T-helper 17 cell (primary cell): ENCODE measurements at regions not wholly inside any gene's neighbourhood (a gene's known extent, or its start where the extent isn't known, plus 50 kb on each side); places are given as distances from the start of the nearest gene placed in this dataset.

Experiments used
- ATAC-seq: fragments of 150-1000 bp; cut with Tn5 transposase; 2 replicates; pipeline ENCODE4 v1.10.0; 2021; ENCODE audit warnings: mild to moderate bottlenecking, moderate library complexity
- DNase-seq, 3 donors: peaks; one replicate each; pipeline versions ENCODE4 v3.0.0 to v3.0.0-alpha.2; 2020 to 2021
- H3K9me3 ChIP-seq: one replicate; pipeline ENCODE4 v1.7.0; 2013; ENCODE audit warnings: low read length, mild to moderate bottlenecking; ENCODE audit not compliant: control insufficient read depth, poor library complexity, severe bottlenecking
- H3K27ac Mint-ChIP-seq: one replicate; pipeline ENCODE4 v1.8.0; 2022; ENCODE audit warnings: mild to moderate bottlenecking, moderate library complexity, mixed read lengths
- H3K27me3 Mint-ChIP-seq: one replicate; pipeline ENCODE4 v1.8.0; 2022; ENCODE audit warnings: mixed read lengths
- H3K36me3 Mint-ChIP-seq: one replicate; pipeline ENCODE4 v1.8.0; 2022; ENCODE audit warnings: low read depth, mixed read lengths
- H3K4me1 Mint-ChIP-seq: one replicate; pipeline ENCODE4 v1.8.0; 2022; ENCODE audit warnings: mild to moderate bottlenecking, mixed read lengths
- H3K4me3 Mint-ChIP-seq: one replicate; pipeline ENCODE4 v1.8.0; 2022; ENCODE audit warnings: mild to moderate bottlenecking, moderate library complexity, mixed read lengths

GRCh38 chr6:121499666-121500065, 64.2 kb downstream of the GJA1 start:
- no peaks in the 10 kb centered on the region for H3K9me3 ChIP-seq
- H3K27me3 Mint-ChIP-seq = no peaks in the 10 kb centered on the region
- no peak overlapping the region for H3K27ac Mint-ChIP-seq
- H3K36me3 Mint-ChIP-seq = no peaks in the 10 kb centered on the region
- no peak for DNase-seq
- no peak overlapping the region for H3K4me3 Mint-ChIP-seq
- no peak for ATAC-seq
- no peaks in the 10 kb centered on the region for H3K4me1 Mint-ChIP-seq

- no peak overlapping the region for H3K4me3 Mint-ChIP-seq
- H3K27me3 Mint-ChIP-seq = peaks cover 6% of the 10 kb centered on the region
- no peak for ATAC-seq
Measured at GRCh38 chr6:121503589-121503991, 68.1 kb downstream of the GJA1 start.

GRCh38 chr6:121504227-121504626, 68.8 kb downstream of the GJA1 start:
- ATAC-seq (no peak), DNase-seq (no peak)
- Mint-ChIP-seq H3K4me3 (no peak overlapping the region), H3K4me1 (no peaks in the 10 kb centered on the region), H3K27ac (no peak overlapping the region), H3K36me3 (no peaks in the 10 kb centered on the region), H3K27me3 (peaks cover 6% of the 10 kb centered on the region)
- H3K9me3 ChIP-seq = no peaks in the 10 kb centered on the region

More at GRCh38 chr6:121503589-121503991, 68.1 kb downstream of the GJA1 start:
- no peak for DNase-seq
- no peak overlapping the region for H3K27ac Mint-ChIP-seq
- H3K9me3 ChIP-seq = no peaks in the 10 kb centered on the region
- no peaks in the 10 kb centered on the region for H3K4me1 Mint-ChIP-seq
- no peaks in the 10 kb centered on the region for H3K36me3 Mint-ChIP-seq

- Mint-ChIP-seq H3K27ac (no peak overlapping the region), H3K27me3 (peaks cover 6% of the 10 kb centered on the region), H3K4me3 (no peak overlapping the region), H3K36me3 (no peaks in the 10 kb centered on the region), H3K4me1 (no peaks in the 10 kb centered on the region)
- DNase-seq = no peak
- no peak for ATAC-seq
- no peaks in the 10 kb centered on the region for H3K9me3 ChIP-seq
Measured at GRCh38 chr6:121505284-121505683, 69.8 kb downstream of the GJA1 start.

GRCh38 chr6:121506761-121507754, 71.6 kb downstream of the GJA1 start:
- Mint-ChIP-seq H3K4me3 (no peak overlapping the region), H3K27me3 (peaks cover 11% of the 10 kb centered on the region), H3K4me1 (no peaks in the 10 kb centered on the region), H3K36me3 (no peaks in the 10 kb centered on the region), H3K27ac (no peak overlapping the region)
- ATAC-seq = no peak
- H3K9me3 ChIP-seq = no peaks in the 10 kb centered on the region
- no peak for DNase-seq

- DNase-seq (no peak), ATAC-seq (no peak)
- Mint-ChIP-seq H3K27ac (no peak overlapping the region), H3K4me1 (no peaks in the 10 kb centered on the region), H3K36me3 (no peaks in the 10 kb centered on the region), H3K27me3 (peaks cover 11% of the 10 kb centered on the region), H3K4me3 (no peak overlapping the region)
- no peaks in the 10 kb centered on the region for H3K9me3 ChIP-seq
Measured at GRCh38 chr6:121510568-121511177, 75.2 kb downstream of the GJA1 start.

- H3K9me3 ChIP-seq = no peaks in the 10 kb centered on the region
- ATAC-seq = no peak
- Mint-ChIP-seq H3K4me3 (no peak overlapping the region), H3K4me1 (no peaks in the 10 kb centered on the region), H3K36me3 (no peaks in the 10 kb centered on the region), H3K27ac (no peak overlapping the region), H3K27me3 (peaks cover under 1% of the 10 kb centered on the region)
- no peak for DNase-seq
Measured at GRCh38 chr6:121515630-121516265, 80.3 kb downstream of the GJA1 start.

- H3K9me3 ChIP-seq = no peaks in the 10 kb centered on the region
- ATAC-seq (no peak), DNase-seq (no peak)
- Mint-ChIP-seq H3K36me3 (no peaks in the 10 kb centered on the region), H3K4me3 (no peak overlapping the region), H3K4me1 (no peaks in the 10 kb centered on the region), H3K27ac (no peak overlapping the region), H3K27me3 (no peaks in the 10 kb centered on the region)
Measured at GRCh38 chr6:121516331-121516730, 80.9 kb downstream of the GJA1 start.

GRCh38 chr6:121520337-121521163, 85.1 kb downstream of the GJA1 start:
- Mint-ChIP-seq H3K4me3 (no peak overlapping the region), H3K4me1 (no peaks in the 10 kb centered on the region), H3K27ac (no peak overlapping the region), H3K36me3 (no peaks in the 10 kb centered on the region), H3K27me3 (no peaks in the 10 kb centered on the region)
- no peak for DNase-seq
- ATAC-seq = no peak
- no peaks in the 10 kb centered on the region for H3K9me3 ChIP-seq

GRCh38 chr6:121521164-121521555, 85.7 kb downstream of the GJA1 start:
- no peak for ATAC-seq
- Mint-ChIP-seq H3K27me3 (no peaks in the 10 kb centered on the region), H3K27ac (no peak overlapping the region), H3K4me3 (no peak overlapping the region), H3K4me1 (no peaks in the 10 kb centered on the region), H3K36me3 (no peaks in the 10 kb centered on the region)
- H3K9me3 ChIP-seq = no peaks in the 10 kb centered on the region
- DNase-seq = no peak

GRCh38 chr6:121522265-121522664, 86.8 kb downstream of the GJA1 start:
- H3K9me3 ChIP-seq = no peaks in the 10 kb centered on the region
- Mint-ChIP-seq H3K27ac (no peak overlapping the region), H3K27me3 (no peaks in the 10 kb centered on the region), H3K36me3 (no peaks in the 10 kb centered on the region), H3K4me3 (no peak overlapping the region), H3K4me1 (no peaks in the 10 kb centered on the region)
- no peak for DNase-seq
- no peak for ATAC-seq

- no peaks in the 10 kb centered on the region for H3K36me3 Mint-ChIP-seq
- ATAC-seq = no peak
- no peak overlapping the region for H3K4me3 Mint-ChIP-seq
- H3K4me1 Mint-ChIP-seq = no peaks in the 10 kb centered on the region
- H3K27me3 Mint-ChIP-seq = no peaks in the 10 kb centered on the region
- no peak overlapping the region for H3K27ac Mint-ChIP-seq
- no peaks in the 10 kb centered on the region for H3K9me3 ChIP-seq
- DNase-seq = no peak
Measured at GRCh38 chr6:121522771-121523386, 87.4 kb downstream of the GJA1 start.
